Tibial artery (tissue), 4 donors: ENCODE measurements at regions not wholly inside any gene's neighbourhood (a gene's known extent, or its start where the extent isn't known, plus 50 kb on each side); places are given as distances from the start of the nearest gene placed in this dataset.

Experiments used
- DNase-seq, 2 donors: peaks; one replicate each; pipeline ENCODE4 v3.0.0-alpha.2; 2019
- H3K27ac ChIP-seq, 2 donors: fragments of 200-600 bp; sonication (generic) in 1 of 2; 1 replicate in 1 of 2; 2 replicates in 1 of 2; pipeline ENCODE4 v1.5.1; 2018 to 2019; ENCODE audit warnings: mild to moderate bottlenecking in 1 of 2
- H3K27me3 ChIP-seq, 2 donors: fragments of 200-600 bp; sonication (generic) in 1 of 2; one replicate each; pipeline versions ENCODE4 v1.5.1 to v1.6.0; 2016 to 2019
- H3K36me3 ChIP-seq, 3 donors: fragments of 200-600 bp; sonication (generic) in 2 of 3; one replicate each; pipeline ENCODE4 v1.5.1; 2016 to 2019; ENCODE audit warnings: mild to moderate bottlenecking in 2 of 3
- H3K4me1 ChIP-seq, 4 donors: fragments of 200-600 bp; sonication (generic) in 2 of 4; 1 replicate in 3 of 4; 2 replicates in 1 of 4; pipeline ENCODE4 v1.5.1; 2016 to 2019
- H3K4me3 ChIP-seq, 2 donors: fragments of 200-600 bp; sonication (generic) in 1 of 2; 1 replicate in 1 of 2; 2 replicates in 1 of 2; pipeline ENCODE4 v1.5.1; 2018 to 2019; ENCODE audit warnings: mild to moderate bottlenecking in 2 of 2
- H3K9me3 ChIP-seq, 3 donors: fragments of 200-600 bp; sonication (generic) in 1 of 3; one replicate each; pipeline ENCODE4 v1.5.1; 2016 to 2019
- CTCF ChIP-seq, 2 experiments: fragments of 200-600 bp in 1 of 2; fragments of 450-650 bp in 1 of 2; IDR thresholded peaks; one replicate each; pipeline ENCODE4 v1.5.1; 2017 to 2019; ENCODE audit warnings: antibody characterized with exemption in 2 of 2, mild to moderate bottlenecking in 1 of 2, moderate library complexity in 1 of 2
- intact Hi-C: fragments of 100-400 bp; cut with DNase I; formaldehyde crosslinking; loops from one replicate; pipeline ENCODE4 v1.15.0; 2023; ENCODE audit warnings: low total_unique reads

GRCh38 chr11:121841487-121842191 lies 274.4 kb downstream of the BLID start:
- no peak overlapping the region for H3K27ac ChIP-seq
- H3K36me3 ChIP-seq = no peaks in the 10 kb centered on the region
- no peak for TF ChIP-seq CTCF (IDR thresholded peaks at IDR 0.05)
- intact Hi-C loops = no loop called here
- no peaks in the 10 kb centered on the region for H3K27me3 ChIP-seq
- DNase-seq = no peak
- H3K4me1 ChIP-seq = no peaks in the 10 kb centered on the region
- no peaks in the 10 kb centered on the region for H3K9me3 ChIP-seq
- H3K4me3 ChIP-seq = no peak overlapping the region

- intact Hi-C loops = no loop called here
- no peak overlapping the region for H3K27ac ChIP-seq
- no peak for DNase-seq
Observed at GRCh38 chr11:121839781-121840180, 276.2 kb downstream of the BLID start.

GRCh38 chr11:121838571-121838970 lies 277.4 kb downstream of the BLID start:
- Histone ChIP-seq H3K27me3 (no peaks in the 10 kb centered on the region), H3K4me1 (no peaks in the 10 kb centered on the region), H3K4me3 (no peak overlapping the region), H3K36me3 (no peaks in the 10 kb centered on the region), H3K9me3 (peaks cover 0 to 7% (median 5%) of the 10 kb centered on the region in 3 donors), H3K27ac (no peak overlapping the region)
- TF ChIP-seq CTCF (IDR thresholded peaks at IDR 0.05) = no peak
- intact Hi-C loops = no loop called here
- DNase-seq = no peak

More at GRCh38 chr11:121839781-121840180, 276.2 kb downstream of the BLID start:
- no peak for TF ChIP-seq CTCF (IDR thresholded peaks at IDR 0.05)
- no peak overlapping the region for H3K4me3 ChIP-seq
- no peaks in the 10 kb centered on the region for H3K9me3 ChIP-seq
- H3K27me3 ChIP-seq = no peaks in the 10 kb centered on the region
- no peaks in the 10 kb centered on the region for H3K4me1 ChIP-seq
- no peaks in the 10 kb centered on the region for H3K36me3 ChIP-seq

GRCh38 chr11:121833970-121834369 lies 282.0 kb downstream of the BLID start:
- Histone ChIP-seq H3K9me3 (peaks cover 0 to 17% (median 17%) of the 10 kb centered on the region in 3 donors), H3K36me3 (no peaks in the 10 kb centered on the region), H3K27ac (no peak overlapping the region), H3K4me3 (no peak overlapping the region), H3K4me1 (peaks cover 0 to 7% (median 0%) of the 10 kb centered on the region in 4 donors), H3K27me3 (no peaks in the 10 kb centered on the region)
- TF ChIP-seq CTCF (IDR thresholded peaks at IDR 0.05) = no peak
- intact Hi-C loops = no loop called here
- DNase-seq = no peak

GRCh38 chr11:121829159-121829643 lies 286.8 kb downstream of the BLID start:
- no peak overlapping the region for H3K4me3 ChIP-seq
- H3K27ac ChIP-seq = peak overlapping the region; percentile 23 to 40
- no peak for TF ChIP-seq CTCF (IDR thresholded peaks at IDR 0.05)
- H3K9me3 ChIP-seq = peaks cover 0 to 17% (median 16%) of the 10 kb centered on the region in 3 donors
- H3K4me1 ChIP-seq = peaks cover 0 to 10% (median 0%) of the 10 kb centered on the region in 4 donors
- no peaks in the 10 kb centered on the region for H3K36me3 ChIP-seq
- DNase-seq = peak; percentile 41 to 65
- intact Hi-C loops = no loop called here
- H3K27me3 ChIP-seq = no peaks in the 10 kb centered on the region
